Spleen (tissue), 7 donors: ENCODE measurements at regions not wholly inside any gene's neighbourhood (a gene's known extent, or its start where the extent isn't known, plus 50 kb on each side); places are given as distances from the start of the nearest gene placed in this dataset.

Experiments
- POLR2A ChIP-seq, 3 donors: fragments of 450-650 bp; IDR thresholded peaks; one replicate each; pipeline ENCODE4 v1.5.1; 2017; ENCODE audit warnings: antibody characterized with exemption in 3 of 3, mild to moderate bottlenecking in 1 of 3
- TF ChIP-seq, protein P1 (sequence below), 11 experiments: fragments of 200-600 bp in 7 of 11; fragments of 450-650 bp in 4 of 11; sonication (generic) in 4 of 11; IDR thresholded peaks in 8 of 11; conservative IDR thresholded peaks in 3 of 11; 1 replicate in 7 of 11; 2 replicates in 4 of 11; pipeline versions ENCODE4 v1.4.0 to v1.8.0; 2016 to 2021; ENCODE audit warnings: antibody characterized with exemption in 11 of 11, inconsistent platforms in 4 of 11, mild to moderate bottlenecking in 1 of 11
- donor health status: DM: no; HTN: no; CAD: no; lungs with moderate emphysema.
- donor health status: DM: no; HTN: no; CAD: no.
- donor health status: DM: no; HTN: no; CAD: no.

DNA sequence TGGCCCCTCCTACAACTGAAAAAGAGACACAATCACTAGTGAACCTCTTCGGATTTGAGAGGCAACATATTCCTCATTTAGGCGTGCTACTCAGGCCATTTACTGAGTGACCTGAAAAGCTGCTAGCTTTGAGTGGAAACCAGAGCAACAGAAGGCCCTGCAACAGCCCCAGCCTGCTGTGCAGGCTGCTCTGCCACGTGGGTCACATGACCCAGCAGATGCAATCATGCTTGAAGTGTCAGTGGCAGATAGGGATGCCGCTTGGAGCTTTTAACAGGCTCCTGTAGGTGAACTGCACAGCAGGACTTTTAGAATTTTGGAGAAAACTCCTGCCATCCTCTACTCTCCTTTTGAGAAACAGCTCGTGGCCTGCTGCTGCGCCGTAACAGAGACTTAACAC lies 578.6 kb upstream of the RAB6C start:
- TF ChIP-seq, protein P1, sequence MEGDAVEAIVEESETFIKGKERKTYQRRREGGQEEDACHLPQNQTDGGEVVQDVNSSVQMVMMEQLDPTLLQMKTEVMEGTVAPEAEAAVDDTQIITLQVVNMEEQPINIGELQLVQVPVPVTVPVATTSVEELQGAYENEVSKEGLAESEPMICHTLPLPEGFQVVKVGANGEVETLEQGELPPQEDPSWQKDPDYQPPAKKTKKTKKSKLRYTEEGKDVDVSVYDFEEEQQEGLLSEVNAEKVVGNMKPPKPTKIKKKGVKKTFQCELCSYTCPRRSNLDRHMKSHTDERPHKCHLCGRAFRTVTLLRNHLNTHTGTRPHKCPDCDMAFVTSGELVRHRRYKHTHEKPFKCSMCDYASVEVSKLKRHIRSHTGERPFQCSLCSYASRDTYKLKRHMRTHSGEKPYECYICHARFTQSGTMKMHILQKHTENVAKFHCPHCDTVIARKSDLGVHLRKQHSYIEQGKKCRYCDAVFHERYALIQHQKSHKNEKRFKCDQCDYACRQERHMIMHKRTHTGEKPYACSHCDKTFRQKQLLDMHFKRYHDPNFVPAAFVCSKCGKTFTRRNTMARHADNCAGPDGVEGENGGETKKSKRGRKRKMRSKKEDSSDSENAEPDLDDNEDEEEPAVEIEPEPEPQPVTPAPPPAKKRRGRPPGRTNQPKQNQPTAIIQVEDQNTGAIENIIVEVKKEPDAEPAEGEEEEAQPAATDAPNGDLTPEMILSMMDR (IDR thresholded peaks at IDR 0.05 in 8 of 11, conservative IDR thresholded peaks at IDR 0.05 in 3 of 11): no peak
- TF ChIP-seq POLR2A (IDR thresholded peaks at IDR 0.05): no peak
